Thoracic aorta (tissue), 2 donors: ENCODE measurements at regions not wholly inside any gene's neighbourhood (a gene's known extent, or its start where the extent isn't known, plus 50 kb on each side); places are given as distances from the start of the nearest gene placed in this dataset.

Experiments used
- ATAC-seq: fragments of 150-250 bp; one replicate; pipeline ENCODE4 v1.8.0; 2017; ENCODE audit warnings: low read depth; ENCODE audit not compliant: insufficient number of reproducible peaks, low FRiP score
- DNase-seq: peaks from one replicate; pipeline ENCODE4 v3.0.0-alpha.2; 2020; ENCODE audit warnings: low spot score
- H3K27ac ChIP-seq, 2 donors: fragments of 200-600 bp; sonication (generic); 1 replicate in 1 of 2; 2 replicates in 1 of 2; pipeline ENCODE4 v1.5.1; 2016; ENCODE audit warnings: mild to moderate bottlenecking in 2 of 2, moderate library complexity in 2 of 2
- H3K27me3 ChIP-seq: fragments of 200-600 bp; sonication (generic); replicated peaks from 2 replicates; pipeline ENCODE4 v1.6.0; 2016; ENCODE audit warnings: mild to moderate bottlenecking; ENCODE audit not compliant: insufficient read depth
- H3K36me3 ChIP-seq: fragments of 200-600 bp; sonication (generic); one replicate; pipeline ENCODE4 v1.5.1; 2016
- H3K4me1 ChIP-seq, 2 donors: fragments of 200-600 bp; sonication (generic); 1 replicate in 1 of 2; 2 replicates in 1 of 2; pipeline versions ENCODE4 v1.5.1 to v1.6.0; 2016; ENCODE audit warnings: low read depth in 2 of 2, mild to moderate bottlenecking in 1 of 2; ENCODE audit not compliant: control insufficient read depth in 1 of 2
- H3K4me3 ChIP-seq: fragments of 200-600 bp; sonication (generic); 2 replicates; pipeline ENCODE4 v1.5.1; 2016; ENCODE audit warnings: mild to moderate bottlenecking
- H3K9me3 ChIP-seq: fragments of 200-600 bp; sonication (generic); 2 replicates; pipeline ENCODE4 v1.5.1; 2016
- TF ChIP-seq, protein P1 (sequence below): fragments of 200-600 bp; sonication (generic); IDR thresholded peaks from one replicate; pipeline ENCODE4 v1.5.1; 2019; ENCODE audit warnings: antibody characterized with exemption

DNA sequence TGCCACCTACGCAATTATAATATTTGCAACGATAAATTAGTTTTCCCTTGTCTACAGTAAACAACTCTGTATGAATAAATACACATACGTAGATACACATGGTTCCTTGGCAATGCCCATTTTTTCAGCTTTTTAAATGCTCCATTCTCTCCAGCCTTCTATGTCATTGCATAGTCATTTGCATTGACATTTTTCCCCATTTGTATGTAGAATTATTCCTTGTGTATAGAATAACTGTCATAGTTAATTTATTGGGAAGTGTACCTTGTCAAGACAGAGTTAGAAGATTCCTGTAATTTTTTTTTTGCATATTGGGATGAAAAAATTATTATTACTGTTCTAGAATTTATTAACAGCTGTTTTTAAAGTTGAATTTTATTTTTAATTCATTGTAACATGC is 736.7 kb upstream of the DPPA4 start:
- Histone ChIP-seq H3K4me1 (no peaks in the 10 kb centered on the region), H3K36me3 (no peaks in the 10 kb centered on the region), H3K9me3 (no peaks in the 10 kb centered on the region), H3K27ac (no peak overlapping the region), H3K27me3 (no peaks in the 10 kb centered on the region), H3K4me3 (no peak overlapping the region)
- DNase-seq, result no peak
- ATAC-seq, result no peak
- TF ChIP-seq, protein P1, sequence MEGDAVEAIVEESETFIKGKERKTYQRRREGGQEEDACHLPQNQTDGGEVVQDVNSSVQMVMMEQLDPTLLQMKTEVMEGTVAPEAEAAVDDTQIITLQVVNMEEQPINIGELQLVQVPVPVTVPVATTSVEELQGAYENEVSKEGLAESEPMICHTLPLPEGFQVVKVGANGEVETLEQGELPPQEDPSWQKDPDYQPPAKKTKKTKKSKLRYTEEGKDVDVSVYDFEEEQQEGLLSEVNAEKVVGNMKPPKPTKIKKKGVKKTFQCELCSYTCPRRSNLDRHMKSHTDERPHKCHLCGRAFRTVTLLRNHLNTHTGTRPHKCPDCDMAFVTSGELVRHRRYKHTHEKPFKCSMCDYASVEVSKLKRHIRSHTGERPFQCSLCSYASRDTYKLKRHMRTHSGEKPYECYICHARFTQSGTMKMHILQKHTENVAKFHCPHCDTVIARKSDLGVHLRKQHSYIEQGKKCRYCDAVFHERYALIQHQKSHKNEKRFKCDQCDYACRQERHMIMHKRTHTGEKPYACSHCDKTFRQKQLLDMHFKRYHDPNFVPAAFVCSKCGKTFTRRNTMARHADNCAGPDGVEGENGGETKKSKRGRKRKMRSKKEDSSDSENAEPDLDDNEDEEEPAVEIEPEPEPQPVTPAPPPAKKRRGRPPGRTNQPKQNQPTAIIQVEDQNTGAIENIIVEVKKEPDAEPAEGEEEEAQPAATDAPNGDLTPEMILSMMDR, result no peak

DNA sequence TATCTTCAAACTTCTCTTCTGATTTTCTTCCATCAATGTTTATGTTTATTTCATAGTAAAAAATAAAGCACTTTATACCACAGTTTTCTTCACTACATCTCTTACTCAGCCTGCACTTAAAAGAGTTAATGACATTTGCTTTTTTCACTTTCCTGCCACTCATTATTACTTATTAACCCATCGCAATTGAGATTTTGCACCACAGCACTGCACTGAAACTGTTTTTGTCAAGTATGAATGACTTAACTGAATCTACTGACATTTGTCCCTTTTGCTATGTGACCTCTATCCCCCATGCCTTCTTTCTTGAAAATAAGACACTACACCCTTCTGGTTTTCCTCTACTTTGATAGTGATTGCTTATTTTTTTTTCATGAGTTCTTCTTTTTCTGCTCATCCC is 739.7 kb upstream of the DPPA4 start:
- no peak overlapping the region for H3K27ac ChIP-seq
- no peaks in the 10 kb centered on the region for H3K27me3 ChIP-seq
- ATAC-seq, result no peak
- H3K4me3 ChIP-seq, result no peak overlapping the region
- H3K9me3 ChIP-seq, result no peaks in the 10 kb centered on the region
- DNase-seq, result no peak
- H3K4me1 ChIP-seq, result no peaks in the 10 kb centered on the region
- TF ChIP-seq, protein P1, result no peak
- no peaks in the 10 kb centered on the region for H3K36me3 ChIP-seq

DNA sequence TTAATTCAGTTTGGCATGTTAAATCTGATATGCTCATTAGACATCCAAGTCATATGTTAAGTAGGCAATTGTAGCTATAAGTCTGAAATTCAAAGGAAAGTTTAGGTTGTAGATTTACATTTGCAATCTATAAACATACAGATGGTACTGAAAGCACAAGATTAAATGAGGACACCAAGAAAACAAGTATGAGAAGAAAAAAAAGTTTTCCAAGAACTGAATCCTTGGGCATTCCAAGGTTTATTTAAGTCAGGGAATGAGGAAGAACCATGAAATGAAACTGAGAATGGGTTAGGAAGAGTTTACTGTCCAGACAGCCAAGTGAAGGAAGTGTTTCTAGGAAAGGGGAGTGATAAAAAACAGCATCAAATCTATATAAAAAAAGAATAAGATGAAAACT is 756.1 kb upstream of the DPPA4 start:
- no peak for ATAC-seq

DNA sequence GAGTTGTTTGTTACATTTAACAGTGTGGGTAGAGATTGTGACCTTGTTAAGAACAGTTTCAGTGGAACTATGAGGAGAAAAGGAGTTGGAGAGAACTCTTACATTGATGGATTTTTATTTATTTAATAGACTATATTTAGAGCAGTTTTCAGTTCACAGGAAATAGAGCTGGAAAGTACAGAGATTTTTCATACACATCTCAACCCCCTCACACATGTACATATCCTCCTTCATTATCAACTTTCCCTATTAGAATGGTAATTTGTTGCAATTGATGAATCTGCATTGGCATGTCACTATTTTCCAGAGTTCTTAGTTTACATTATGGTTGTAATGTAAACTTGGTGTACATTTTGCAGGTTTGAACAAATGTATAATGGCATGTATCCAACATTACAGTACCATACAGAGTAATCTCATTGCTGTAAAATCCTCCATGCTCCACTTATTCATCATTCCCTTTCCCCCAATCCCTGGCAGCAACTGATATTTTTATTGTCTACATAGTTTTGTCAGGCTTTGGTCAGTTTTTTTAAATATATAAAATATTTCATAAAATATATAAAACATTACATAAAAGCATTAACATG is 756.6 kb upstream of the DPPA4 start:
- H3K4me3 ChIP-seq, result no peak overlapping the region
- H3K27me3 ChIP-seq, result no peaks in the 10 kb centered on the region
- H3K4me1 ChIP-seq, result peaks cover 9 to 15% of the 10 kb centered on the region in 2 donors
- no peaks in the 10 kb centered on the region for H3K36me3 ChIP-seq
- TF ChIP-seq, protein P1, result no peak
- H3K27ac ChIP-seq, result no peak overlapping the region
- H3K9me3 ChIP-seq, result no peaks in the 10 kb centered on the region
- ATAC-seq (no peak), DNase-seq (no peak)

More for the DNA sequence above, 756.1 kb upstream of the DPPA4 start:
- TF ChIP-seq, protein P1, result no peak
- no peaks in the 10 kb centered on the region for H3K36me3 ChIP-seq
- H3K4me3 ChIP-seq, result no peak overlapping the region
- no peaks in the 10 kb centered on the region for H3K9me3 ChIP-seq
- H3K4me1 ChIP-seq, result peaks cover 9 to 15% of the 10 kb centered on the region in 2 donors
- DNase-seq, result no peak
- no peak overlapping the region for H3K27ac ChIP-seq
- no peaks in the 10 kb centered on the region for H3K27me3 ChIP-seq

DNA sequence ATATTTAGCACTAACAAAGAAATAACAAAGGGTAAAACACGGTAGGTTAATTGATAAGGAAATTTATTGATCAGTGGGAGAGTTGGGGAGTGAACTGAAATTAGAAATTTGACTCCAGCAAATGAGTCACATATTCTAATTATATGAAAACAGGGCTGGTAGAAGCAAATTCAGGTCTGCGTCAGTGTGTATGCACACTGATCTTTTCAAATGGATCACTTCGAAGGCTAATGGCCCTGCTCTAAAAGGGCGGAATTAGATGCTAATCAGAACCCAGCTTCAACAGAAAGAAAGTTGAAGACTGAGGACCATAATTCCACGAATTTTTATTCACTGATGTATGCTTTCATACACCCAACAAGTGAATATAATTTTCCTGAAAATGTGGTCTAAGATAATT is 762.4 kb upstream of the DPPA4 start:
- H3K4me1 ChIP-seq, result no peaks in the 10 kb centered on the region
- TF ChIP-seq, protein P1, result no peak
- no peak for ATAC-seq

More for the DNA sequence above, 762.4 kb upstream of the DPPA4 start:
- Histone ChIP-seq H3K27ac (no peak overlapping the region), H3K9me3 (no peaks in the 10 kb centered on the region), H3K36me3 (no peaks in the 10 kb centered on the region), H3K27me3 (no peaks in the 10 kb centered on the region), H3K4me3 (no peak overlapping the region)
- no peak for DNase-seq
